NCI-H1417 treated with DMSO at 0.1 percent for 48 hours (cell line): ENCODE measurements at regions not wholly inside any gene's neighbourhood (a gene's known extent, or its start where the extent isn't known, plus 50 kb on each side); places are given as distances from the start of the nearest gene placed in this dataset.
"Not testable (repeated sequence)": the region's sequence is repeated elsewhere in the genome, so short reads cannot be mapped to it uniquely, and the experiment has no call there.

ENCODE experiments used
- DNase-seq: peaks from one replicate; lab custom pipeline; 2025; lab: John Stamatoyannopoulos, UW

DNA sequence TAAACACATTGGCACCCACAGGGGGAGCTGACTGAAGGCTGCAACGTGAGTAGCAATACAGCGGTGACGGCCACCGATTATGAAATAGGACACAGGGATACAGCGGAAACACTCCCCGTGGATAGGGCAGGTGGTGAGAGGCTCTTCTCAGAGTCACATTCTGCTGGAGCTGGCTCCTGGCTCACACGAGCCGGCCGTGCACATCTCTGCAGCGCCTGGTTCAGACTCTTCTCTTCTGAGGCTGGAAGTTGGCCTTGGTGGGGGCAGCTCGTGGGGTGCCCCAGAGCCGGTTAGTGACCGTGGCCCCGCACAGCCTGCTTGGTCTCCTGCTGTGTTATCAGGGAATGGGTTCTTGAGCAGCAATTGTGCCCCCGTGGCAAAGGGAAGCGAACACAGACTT lies 61.3 kb upstream of the EN2 start:
- no peak for DNase-seq

DNA sequence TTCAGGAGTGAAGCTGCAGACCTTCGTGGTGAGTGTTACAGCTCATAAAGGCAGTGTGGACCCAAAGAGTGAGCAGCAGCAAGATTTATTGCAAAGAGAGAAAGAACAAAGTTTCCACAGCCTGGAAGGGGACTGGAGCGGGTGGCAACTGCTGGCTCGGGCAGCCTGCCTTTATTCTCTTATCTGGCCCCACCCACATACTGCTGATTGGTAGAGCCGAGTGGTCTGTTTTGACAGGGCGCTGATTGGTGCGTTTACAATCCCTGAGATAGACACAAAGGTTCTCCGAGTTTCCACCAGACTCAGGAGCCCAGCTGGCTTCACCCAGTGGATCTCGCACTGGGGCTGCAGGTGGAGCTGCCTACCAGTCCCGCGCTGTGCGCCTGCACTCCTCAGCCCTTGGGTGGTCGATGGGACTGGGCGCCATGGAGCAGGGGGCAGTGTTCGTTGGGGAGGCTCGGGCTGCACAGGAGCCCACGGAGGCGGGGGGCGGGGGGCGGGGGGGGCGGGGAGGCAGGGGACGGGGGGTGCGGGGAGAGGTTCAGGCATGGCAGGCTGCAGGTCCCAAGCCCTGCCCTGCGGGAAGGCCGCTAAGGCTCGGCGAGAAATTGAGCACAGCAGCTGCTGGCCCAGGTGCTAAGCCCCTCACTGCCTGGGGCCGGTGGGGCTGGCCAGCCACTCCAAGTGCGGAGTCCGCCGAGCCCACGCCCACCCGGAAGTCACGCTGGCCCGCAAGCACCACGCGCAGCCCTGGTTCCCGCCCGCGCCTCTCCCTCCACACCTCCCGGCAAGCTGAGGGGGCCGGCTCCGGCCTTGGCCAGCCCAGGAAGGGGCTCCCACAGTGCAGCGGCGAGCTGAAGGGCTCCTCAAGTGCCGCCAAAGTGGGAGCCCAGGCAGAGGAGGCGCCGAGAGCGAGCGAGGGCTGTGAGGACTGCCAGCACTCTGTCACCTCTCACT lies 59.9 kb upstream of the EN2 start:
- not testable (repeated sequence) for DNase-seq

DNA sequence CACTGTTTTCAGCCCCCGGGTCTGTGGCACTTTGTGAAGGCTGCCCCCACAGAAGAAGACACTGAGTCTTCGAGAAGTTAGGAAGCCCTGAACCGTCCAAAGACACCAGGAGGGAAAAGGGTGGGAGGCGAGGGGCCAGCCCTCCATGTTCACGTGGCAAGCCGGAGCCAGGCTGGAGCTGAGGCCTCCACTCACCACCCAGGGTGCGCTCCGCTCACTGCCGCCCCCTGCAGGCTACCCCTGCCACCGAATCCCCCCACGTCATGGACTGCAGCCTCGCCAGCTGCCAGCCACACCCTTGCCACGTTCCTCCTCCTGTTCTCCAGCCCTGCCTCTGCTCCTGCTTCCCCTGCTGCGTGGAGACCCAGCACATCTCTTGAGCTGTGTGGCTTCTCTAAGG lies 59.0 kb upstream of the EN2 start:
- DNase-seq, result no peak

DNA sequence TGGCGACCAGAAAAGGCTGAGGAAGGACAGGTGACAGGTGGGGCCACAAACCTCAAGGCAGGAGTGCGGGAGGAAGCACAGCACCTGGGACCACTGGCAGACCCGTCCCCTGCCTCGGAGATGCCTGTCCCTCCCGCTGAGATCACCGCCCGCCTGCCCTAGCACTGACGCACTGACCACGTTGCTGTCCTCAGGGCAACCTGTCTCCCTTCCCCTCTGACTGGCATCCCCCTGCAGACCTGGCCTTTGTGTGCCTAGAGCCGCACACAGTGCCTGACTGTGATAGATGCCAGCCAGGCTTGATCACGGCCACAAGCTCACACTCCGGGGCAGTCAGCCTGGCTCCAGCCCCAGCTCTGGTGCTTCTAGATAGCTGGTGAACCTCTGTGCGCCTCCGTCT lies 58.4 kb upstream of the EN2 start:
- no peak for DNase-seq

DNA sequence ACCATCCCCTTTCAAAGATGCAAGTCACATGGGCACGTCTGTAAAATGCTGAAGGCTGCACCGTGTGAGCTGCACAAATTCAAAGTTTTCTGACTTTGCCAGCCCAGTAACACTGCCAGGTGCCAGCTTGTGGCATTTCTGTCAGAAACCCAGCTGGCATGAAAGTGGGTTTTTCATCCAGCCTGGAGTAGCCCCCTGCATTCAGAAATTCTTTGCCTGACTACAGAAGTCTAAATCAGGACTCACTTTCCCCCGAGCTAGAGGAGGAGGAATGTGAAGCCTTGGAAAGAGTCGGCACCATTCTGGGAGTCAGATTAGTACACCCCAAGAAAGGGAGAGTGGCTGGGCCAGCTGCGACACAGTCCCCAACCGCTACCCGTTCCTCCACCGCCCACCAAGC lies 56.7 kb upstream of the EN2 start:
- DNase-seq, result no peak

DNA sequence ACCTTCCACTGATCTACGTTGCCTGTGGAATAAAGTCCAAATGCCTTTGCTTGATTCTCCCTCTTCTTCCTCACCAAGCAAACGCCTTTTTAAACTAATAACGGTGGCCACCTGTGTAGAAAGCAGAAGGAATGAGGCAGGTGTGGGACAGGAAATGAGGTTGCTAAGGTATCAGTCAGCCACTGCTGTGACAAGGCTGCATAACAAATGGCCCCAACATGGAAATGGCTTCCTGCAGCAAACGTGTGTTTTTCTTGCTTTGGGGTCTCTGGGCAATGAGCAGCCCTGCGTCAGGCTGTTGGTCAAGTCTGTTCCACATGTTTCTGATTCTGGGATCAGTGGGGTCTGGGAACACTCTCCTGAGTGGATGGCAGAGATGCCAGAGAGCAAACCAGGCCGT lies 56.0 kb upstream of the EN2 start:
- DNase-seq, result no peak

DNA sequence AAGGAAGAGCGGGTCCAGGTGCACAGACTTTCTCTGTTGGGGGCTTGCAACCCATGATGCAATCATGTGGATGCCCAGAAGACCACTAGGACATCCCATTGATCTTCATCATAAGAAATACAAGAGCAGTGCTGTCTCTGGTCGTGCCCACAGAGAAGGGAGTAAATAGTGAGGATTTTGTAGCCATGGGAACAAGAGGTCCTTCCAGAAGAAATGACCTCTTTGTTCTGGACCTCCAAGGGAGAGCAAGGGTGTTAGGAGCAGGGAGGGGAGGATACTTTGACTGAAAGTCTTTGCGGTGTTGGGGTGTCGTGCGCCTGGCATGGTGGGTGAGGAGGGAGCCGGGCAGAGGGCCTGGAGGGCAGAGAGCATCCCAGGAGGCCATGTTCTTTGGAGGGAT lies 55.0 kb upstream of the EN2 start:
- DNase-seq, result no peak

DNA sequence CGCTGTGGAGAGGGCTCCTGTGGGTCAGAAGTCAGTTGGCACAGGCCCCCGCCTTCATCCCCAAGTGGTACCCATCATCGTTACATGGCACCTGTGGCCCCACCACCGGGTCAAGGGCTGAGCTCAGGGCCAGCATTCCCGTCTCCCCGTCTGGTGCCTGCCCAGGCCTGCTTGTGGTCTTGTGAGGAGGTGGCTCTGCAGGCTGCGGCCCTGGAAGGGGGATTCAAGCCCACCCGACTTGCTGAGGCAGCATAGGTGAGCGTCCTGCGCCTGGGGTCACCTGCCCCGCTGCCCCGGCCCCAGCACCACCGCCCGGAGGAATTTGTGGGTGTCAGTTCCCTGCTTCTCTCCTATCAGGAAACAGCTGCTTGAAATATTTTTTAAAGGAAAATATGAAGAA lies 53.0 kb upstream of the EN2 start:
- no peak for DNase-seq

DNA sequence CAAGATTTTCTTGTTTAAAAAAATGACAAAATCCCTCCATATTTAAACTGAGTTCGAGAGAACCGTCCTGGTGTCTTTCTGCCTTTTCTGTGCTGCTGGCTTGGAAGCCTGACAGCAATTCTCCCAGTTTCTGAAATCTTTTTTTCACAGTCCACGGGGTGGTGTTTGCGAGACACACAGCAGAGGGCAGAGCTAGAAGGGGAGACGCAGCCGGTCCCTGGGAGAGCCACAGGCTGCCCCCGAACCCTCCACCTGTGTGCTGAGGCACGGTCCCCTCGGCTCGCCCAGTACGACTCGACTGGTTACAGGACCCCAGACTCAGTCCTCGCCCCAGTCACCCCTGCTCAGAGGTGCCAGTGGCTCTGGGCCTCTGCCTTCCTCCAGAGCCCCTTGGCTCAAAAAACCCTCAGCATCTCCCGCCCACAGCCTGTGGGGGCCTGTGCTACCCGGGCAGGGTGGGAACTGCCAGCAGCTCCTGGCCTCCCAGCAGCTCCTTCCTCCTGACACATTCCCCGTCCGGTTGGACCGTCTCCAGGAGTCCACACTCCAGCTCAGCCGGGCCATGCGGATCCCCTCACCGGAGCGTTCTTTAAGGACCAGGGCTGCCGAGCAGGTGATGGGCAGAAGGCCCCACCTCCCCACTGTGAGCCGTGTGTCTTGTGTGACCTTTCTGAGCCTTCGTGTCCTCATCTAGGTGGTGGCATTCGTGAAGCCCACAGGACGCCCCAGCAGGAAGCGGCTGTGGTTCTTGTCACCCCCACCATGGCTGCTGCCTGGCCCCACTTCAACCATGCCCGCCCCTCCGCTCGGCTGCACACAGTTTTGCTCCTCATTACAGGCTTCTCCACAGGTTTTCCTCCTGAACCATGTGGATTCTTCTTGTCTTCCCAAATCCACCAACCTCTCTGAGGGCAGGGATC lies 52.3 kb upstream of the EN2 start:
- no peak for DNase-seq

DNA sequence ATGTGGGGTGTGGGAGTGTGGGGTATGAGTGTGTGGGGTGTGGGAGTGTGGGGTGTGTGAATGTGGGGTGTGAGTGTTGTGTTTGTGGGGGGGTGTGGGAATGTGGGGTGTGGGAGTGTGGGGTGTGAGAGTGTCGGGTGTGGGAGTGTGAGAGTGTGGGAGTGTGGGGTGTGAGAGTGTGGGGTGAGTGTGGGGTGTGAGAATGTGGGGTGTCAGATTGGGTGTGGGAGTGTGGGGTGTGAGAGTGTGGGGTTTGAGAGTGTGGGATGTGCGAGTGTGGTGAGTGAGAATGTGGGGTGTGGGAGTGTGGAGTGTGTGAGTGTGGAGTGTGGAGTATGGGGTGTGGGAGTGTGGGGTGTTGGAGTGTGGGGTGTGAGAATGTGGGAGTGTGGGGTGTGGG lies 50.1 kb upstream of the EN2 start:
- DNase-seq, result no peak
